H1 (cell line): ENCODE measurements at regions not wholly inside any gene's neighbourhood (a gene's known extent, or its start where the extent isn't known, plus 50 kb on each side); places are given as distances from the start of the nearest gene placed in this dataset.

Source experiments
- CTCF ChIA-PET: fragments of 300-600 bp; sonication (Branson Sonifier 250); formaldehyde crosslinking; loops from one replicate; lab custom pipeline; 2021; ENCODE audit not compliant: partially characterized antibody; lab: Charles Lee
- POLR2A ChIA-PET: fragments of 300-600 bp; sonication (Branson Sonifier 250); formaldehyde crosslinking; loops from one replicate; lab custom pipeline; 2021; ENCODE audit warnings: inconsistent platforms; ENCODE audit not compliant: partially characterized antibody; lab: Charles Lee
- DNase-seq, 2 experiments: peaks; one replicate each; pipeline versions ENCODE4 v3.0.0 to v3.0.0-alpha.2; 2010 to 2022; ENCODE audit warnings: low spot score in 2 of 2, low read depth in 1 of 2, mixed read lengths in 1 of 2
- FAIRE-seq: peaks from 2 replicates; lab custom pipeline; 2011; peaks lifted over from hg19 to GRCh38; lab: Jason Lieb, UNC
- H2AFZ ChIP-seq: 2 replicates; pipeline ENCODE4 v1.8.1; 2012; ENCODE audit warnings: low read length, inconsistent platforms
- H2AK5ac ChIP-seq: 2 replicates; pipeline ENCODE4 v1.6.1; 2013; ENCODE audit warnings: low read depth, low read length
- H2BK120ac ChIP-seq: replicated peaks from 2 replicates; pipeline ENCODE3; 2013; ENCODE audit warnings: low read depth, low read length, inconsistent platforms
- H2BK12ac ChIP-seq: 2 replicates; pipeline ENCODE4 v1.6.1; 2013; ENCODE audit warnings: low read depth, low read length
- H2BK15ac ChIP-seq: 2 replicates; pipeline ENCODE4 v1.6.1; 2013; ENCODE audit warnings: low read length
- H2BK20ac ChIP-seq: 2 replicates; pipeline ENCODE4 v1.6.1; 2013; ENCODE audit warnings: low read length
- H2BK5ac ChIP-seq: 2 replicates; pipeline ENCODE4 v1.6.1; 2013; ENCODE audit warnings: low read depth, low read length
- H3K14ac ChIP-seq: 2 replicates; pipeline ENCODE4 v1.6.1; 2013; ENCODE audit warnings: inconsistent platforms; ENCODE audit not compliant: insufficient read length
- H3K18ac ChIP-seq: 2 replicates; pipeline ENCODE4 v1.6.1; 2013; ENCODE audit warnings: low read length; ENCODE audit errors: extremely low read depth
- H3K23ac ChIP-seq: 2 replicates; pipeline ENCODE4 v1.6.1; 2013; ENCODE audit warnings: inconsistent platforms; ENCODE audit not compliant: insufficient read length
- H3K23me2 ChIP-seq: 2 replicates; pipeline ENCODE4 v1.6.1; 2013; ENCODE audit warnings: low read depth, low read length
- H3K27ac ChIP-seq: 2 replicates; pipeline ENCODE4 v1.6.1; 2011; ENCODE audit warnings: low read depth, low read length, inconsistent platforms
- H3K27me3 ChIP-seq, 4 experiments: replicated peaks in 1 of 4; 1 replicate in 1 of 4; 2 replicates in 3 of 4; pipeline versions ENCODE4 v1.6.1 to v1.8.1; 2011 to 2013; ENCODE audit warnings: low read length in 3 of 4, mild to moderate bottlenecking in 3 of 4, inconsistent platforms in 2 of 4, mixed read lengths in 2 of 4, moderate library complexity in 1 of 4; ENCODE audit not compliant: control insufficient read depth in 3 of 4, insufficient read depth in 3 of 4; ENCODE audit errors: extremely low read depth in 1 of 4
- H3K36me3 ChIP-seq, 4 experiments: 2 replicates each; pipeline versions ENCODE4 v1.6.1 to v1.8.1; 2011 to 2013; ENCODE audit warnings: mild to moderate bottlenecking in 4 of 4, low read length in 3 of 4, moderate library complexity in 2 of 4, control low read depth in 1 of 4, inconsistent platforms in 1 of 4; ENCODE audit not compliant: insufficient read depth in 4 of 4, control insufficient read depth in 2 of 4
- H3K4ac ChIP-seq: replicated peaks from 2 replicates; pipeline ENCODE3; 2013; ENCODE audit warnings: low read length, low read depth, mixed read lengths, inconsistent platforms; ENCODE audit not compliant: insufficient read length
- H3K4me1 ChIP-seq, 4 experiments: replicated peaks in 1 of 4; 1 replicate in 1 of 4; 2 replicates in 3 of 4; pipeline versions ENCODE4 v1.6.1 to v1.8.1; 2011 to 2013; ENCODE audit warnings: low read length in 3 of 4, inconsistent platforms in 2 of 4, mixed read lengths in 1 of 4; ENCODE audit not compliant: insufficient read depth in 4 of 4, control insufficient read depth in 3 of 4
- H3K4me2 ChIP-seq, 2 experiments: 2 replicates each; pipeline versions ENCODE4 v1.6.1 to v1.8.1; 2011 to 2013; ENCODE audit warnings: low read depth in 2 of 2, low read length in 2 of 2, control low read depth in 1 of 2, inconsistent platforms in 1 of 2, mild to moderate bottlenecking in 1 of 2; ENCODE audit not compliant: insufficient read depth in 1 of 2
- H3K4me3 ChIP-seq, 4 experiments: fragments of 200-600, 300-600 bp in 1 of 4; sonication (generic), shearing (Covaris generic), sonication (Bioruptor Twin) in 1 of 4; 2 replicates each; pipeline versions ENCODE4 v1.5.1 to v1.8.1; 2011 to 2016; ENCODE audit warnings: low read length in 4 of 4, low read depth in 3 of 4, control low read depth in 2 of 4, inconsistent platforms in 2 of 4, mild to moderate bottlenecking in 2 of 4, mixed read lengths in 1 of 4, moderate library complexity in 1 of 4; ENCODE audit not compliant: insufficient read depth in 2 of 4; ENCODE audit errors: extremely low read depth in 1 of 4
- H3K56ac ChIP-seq: replicated peaks from 2 replicates; pipeline ENCODE3; 2013; ENCODE audit warnings: low read depth, mild to moderate bottlenecking, mixed read lengths, low read length, inconsistent platforms; ENCODE audit not compliant: insufficient read length
- H3K79me1 ChIP-seq: 2 replicates; pipeline ENCODE4 v1.6.1; 2013; ENCODE audit warnings: low read depth, low read length, control low read depth
- H3K79me2 ChIP-seq, 2 experiments: 2 replicates each; pipeline versions ENCODE4 v1.6.1 to v1.8.1; 2012 to 2013; ENCODE audit warnings: low read length in 2 of 2, mild to moderate bottlenecking in 2 of 2, inconsistent platforms in 1 of 2; ENCODE audit not compliant: insufficient read depth in 2 of 2, control insufficient read depth in 1 of 2
- H3K9ac ChIP-seq, 4 experiments: replicated peaks in 1 of 4; 1 replicate in 1 of 4; 2 replicates in 3 of 4; pipeline versions ENCODE4 v1.6.1 to v1.8.1; 2011 to 2013; ENCODE audit warnings: low read depth in 3 of 4, low read length in 3 of 4, control low read depth in 2 of 4, mild to moderate bottlenecking in 2 of 4, moderate library complexity in 2 of 4, inconsistent platforms in 1 of 4; ENCODE audit errors: extremely low read depth in 1 of 4
- H3K9me3 ChIP-seq, 2 experiments: 2 replicates each; pipeline versions ENCODE4 v1.6.1 to v1.8.1; 2012 to 2013; ENCODE audit warnings: mild to moderate bottlenecking in 2 of 2, moderate library complexity in 2 of 2, control low read depth in 1 of 2, inconsistent platforms in 1 of 2, low read depth in 1 of 2, low read length in 1 of 2, mixed read lengths in 1 of 2; ENCODE audit not compliant: insufficient read depth in 2 of 2
- H4K20me1 ChIP-seq, 2 experiments: replicated peaks in 1 of 2; 2 replicates each; pipeline versions ENCODE3 to v1.8.1; 2011 to 2013; ENCODE audit warnings: inconsistent platforms in 2 of 2, low read length in 2 of 2, mild to moderate bottlenecking in 1 of 2; ENCODE audit not compliant: insufficient read depth in 2 of 2, control insufficient read depth in 1 of 2
- H4K5ac ChIP-seq: 2 replicates; pipeline ENCODE4 v1.6.1; 2013; ENCODE audit warnings: low read length, low read depth, mixed read lengths, inconsistent platforms; ENCODE audit not compliant: insufficient read length
- H4K8ac ChIP-seq: 2 replicates; pipeline ENCODE4 v1.8.0; 2013; ENCODE audit warnings: mild to moderate bottlenecking, moderate library complexity, low read length, inconsistent platforms; ENCODE audit not compliant: insufficient read depth; ENCODE audit errors: extremely low read depth
- H4K91ac ChIP-seq: replicated peaks from 2 replicates; pipeline ENCODE3; 2013; ENCODE audit warnings: low read length, mixed read lengths, inconsistent platforms; ENCODE audit not compliant: insufficient read length
- ASH2L ChIP-seq: fragments of 200-600, 300-600 bp; sonication (generic); IDR thresholded peaks from one replicate; pipeline ENCODE4 v1.7.1; 2017; ENCODE audit warnings: low read length
- E2F6 ChIP-seq: IDR thresholded peaks from 2 replicates; pipeline ENCODE4 v1.6.1; 2012; ENCODE audit warnings: inconsistent platforms
- MAFK ChIP-seq: IDR thresholded peaks from 2 replicates; pipeline ENCODE4 v1.6.1; 2012; ENCODE audit warnings: low read depth, mild to moderate bottlenecking, improper control_type of control experiment, low read length
- RNF2 ChIP-seq: fragments of 200-900, 300-1000 bp; sonication (generic); IDR thresholded peaks from 2 replicates; pipeline ENCODE4 v1.7.1; 2016; ENCODE audit warnings: borderline replicate concordance, low read depth, mild to moderate bottlenecking, antibody characterized with exemption, low read length; ENCODE audit not compliant: poor library complexity, severe bottlenecking; ENCODE audit errors: missing control alignments
- SP1 ChIP-seq: IDR thresholded peaks from 2 replicates; pipeline ENCODE4 v1.6.1; 2011; ENCODE audit warnings: low read depth, low read length
- SP2 ChIP-seq: IDR thresholded peaks from 2 replicates; pipeline ENCODE4 v1.6.1; 2012; ENCODE audit warnings: mild to moderate bottlenecking, low read length, inconsistent platforms
- TAF1 ChIP-seq: IDR thresholded peaks from 2 replicates; pipeline ENCODE4 v1.6.1; 2011; ENCODE audit warnings: mild to moderate bottlenecking, low read depth, low read length
- TEAD4 ChIP-seq: IDR thresholded peaks from 2 replicates; pipeline ENCODE4 v1.6.1; 2012; ENCODE audit warnings: low read depth, low read length, inconsistent platforms, mixed read lengths
- WGBS, 2 experiments: shearing (Covaris generic) in 1 of 2; methylation state at CpG; one replicate each; pipeline versions ENCODE4 v1.1.6 to v1.1.7; 2013 to 2015; ENCODE audit warnings: low lambda C conversion rate in 2 of 2, mixed read lengths in 2 of 2, inconsistent platforms in 1 of 2, low coverage in 1 of 2, missing lambda C conversion rate in 1 of 2; ENCODE audit not compliant: insufficient replicate concordance in 2 of 2, insufficient coverage in 1 of 2, insufficient read length in 1 of 2; ENCODE audit errors: extremely low coverage in 1 of 2, missing lambda C conversion rate in 1 of 2; 5-methylcytosine and 5-hydroxymethylcytosine counted together

- no peak overlapping the region for H2BK20ac ChIP-seq
- POLR2A ChIA-PET, result no interaction called here
- H4K5ac ChIP-seq, result no peak overlapping the region
- no peak overlapping the region for H2BK120ac ChIP-seq
- no peak overlapping the region for H3K4me2 ChIP-seq
- no peak overlapping the region for H2AK5ac ChIP-seq
- no peaks in the 10 kb centered on the region for H3K79me1 ChIP-seq
- H3K9me3 ChIP-seq, result no peaks in the 10 kb centered on the region
- no peak overlapping the region for H3K4me3 ChIP-seq
- 96% methylated on average over 6 of the region's 6 CpGs; no CpG with 5 or more reads in 1 of the 2 experiments for WGBS, 2 experiments
- no peak overlapping the region for H3K23ac ChIP-seq
- no peak overlapping the region for H4K8ac ChIP-seq
- TF ChIP-seq ASH2L (no peak), E2F6 (no peak), TAF1 (no peak), MAFK (no peak), RNF2 (no peak), TEAD4 (no peak), SP1 (no peak), SP2 (no peak)
- no peak overlapping the region for H3K18ac ChIP-seq
- H3K4ac ChIP-seq, result no peak overlapping the region
- no peaks in the 10 kb centered on the region for H3K23me2 ChIP-seq
- H2BK12ac ChIP-seq, result no peak overlapping the region
- H3K27me3 ChIP-seq, result no peaks in the 10 kb centered on the region
- H3K9ac ChIP-seq, result no peak overlapping the region
- FAIRE-seq (no peak), DNase-seq (no peak)
- no peak overlapping the region for H2AFZ ChIP-seq
- H2BK5ac ChIP-seq, result no peak overlapping the region
- H3K27ac ChIP-seq, result no peak overlapping the region
- no peak overlapping the region for H4K91ac ChIP-seq
- CTCF ChIA-PET, result interaction anchor here (0.7 to 1.6 kb wide), 12 partner anchors 24 to 228 kb away, joined by 3 to 6 read pairs (median 3); no protein-coding TSS in a partner anchor
- no peak overlapping the region for H2BK15ac ChIP-seq
- H4K20me1 ChIP-seq, result no peaks in the 10 kb centered on the region
- no peak overlapping the region for H3K56ac ChIP-seq
- H3K4me1 ChIP-seq, result peaks cover 2 to 5% (median 4%) of the 10 kb centered on the region in 4 experiments
- no peaks in the 10 kb centered on the region for H3K36me3 ChIP-seq
- no peak overlapping the region for H3K14ac ChIP-seq
- no peaks in the 10 kb centered on the region for H3K79me2 ChIP-seq
These were observed 640.1 kb downstream of the PTPRU start for GRCh38 chr1:29876441-29876840.
